OCI-M2 (cell line): ENCODE measurements at regions not wholly inside any gene's neighbourhood (a gene's known extent, or its start where the extent isn't known, plus 50 kb on each side); places are given as distances from the start of the nearest gene placed in this dataset.
"Not testable (repeated sequence)": the region's sequence is repeated elsewhere in the genome, so short reads cannot be mapped to it uniquely, and the experiment has no call there.

Experiments
- DNase-seq: peaks from one replicate; lab custom pipeline; 2025; ENCODE audit not compliant: unreplicated experiment; lab: John Stamatoyannopoulos, UW

- DNase-seq: no peak
Measured at GRCh38 chr9:24897826-24898225, 352.1 kb upstream of the IZUMO3 start.

- DNase-seq: no peak
Measured at GRCh38 chr9:24881361-24881760, 335.7 kb upstream of the IZUMO3 start.

GRCh38 chr9:24879591-24879990, 333.9 kb upstream of the IZUMO3 start:
- no peak for DNase-seq

- DNase-seq: not testable (repeated sequence)
Measured at GRCh38 chr9:24856601-24857000, 310.9 kb upstream of the IZUMO3 start.

- DNase-seq: no peak
Measured at GRCh38 chr9:24846248-24846912, 300.7 kb upstream of the IZUMO3 start.

- DNase-seq: no peak
Measured at GRCh38 chr9:24844217-24844616, 298.5 kb upstream of the IZUMO3 start.

- DNase-seq: no peak
Measured at GRCh38 chr9:24841993-24842392, 296.3 kb upstream of the IZUMO3 start.

- peak; percentile 17 for DNase-seq
Measured at GRCh38 chr9:24832307-24832706, 286.6 kb upstream of the IZUMO3 start.

- DNase-seq: no peak
Measured at GRCh38 chr9:24828687-24829086, 283.0 kb upstream of the IZUMO3 start.

GRCh38 chr9:24824607-24825006, 278.9 kb upstream of the IZUMO3 start:
- no peak for DNase-seq

GRCh38 chr9:24820196-24820595, 274.5 kb upstream of the IZUMO3 start:
- DNase-seq: no peak

GRCh38 chr9:24817756-24818155, 272.1 kb upstream of the IZUMO3 start:
- DNase-seq: no peak

- no peak for DNase-seq
Measured at GRCh38 chr9:24816006-24816405, 270.3 kb upstream of the IZUMO3 start.

GRCh38 chr9:24801344-24801743, 255.6 kb upstream of the IZUMO3 start:
- no peak for DNase-seq

GRCh38 chr9:24793787-24794186, 248.1 kb upstream of the IZUMO3 start:
- DNase-seq: no peak

GRCh38 chr9:24776226-24776625, 230.5 kb upstream of the IZUMO3 start:
- DNase-seq: no peak

GRCh38 chr9:24774199-24774598, 228.5 kb upstream of the IZUMO3 start:
- not testable (repeated sequence) for DNase-seq

- DNase-seq: no peak
Measured at GRCh38 chr9:24766081-24766480, 220.4 kb upstream of the IZUMO3 start.

- DNase-seq: no peak
Measured at GRCh38 chr9:24765025-24765756, 219.5 kb upstream of the IZUMO3 start.

- DNase-seq: no peak
Measured at GRCh38 chr9:24738421-24738961, 192.8 kb upstream of the IZUMO3 start.

GRCh38 chr9:24731754-24732153, 186.1 kb upstream of the IZUMO3 start:
- no peak for DNase-seq

GRCh38 chr9:24721621-24722020, 175.9 kb upstream of the IZUMO3 start:
- DNase-seq: no peak
